Erythroblast (primary cell): ENCODE measurements at regions not wholly inside any gene's neighbourhood (a gene's known extent, or its start where the extent isn't known, plus 50 kb on each side); places are given as distances from the start of the nearest gene placed in this dataset.

Source experiments
- GATA1 ChIP-seq: IDR thresholded peaks from 2 replicates; pipeline ENCODE4 v1.6.1; 2011; ENCODE audit warnings: low read depth, mild to moderate bottlenecking, control low read depth, low read length, moderate library complexity
- POLR2A ChIP-seq: IDR thresholded peaks from 2 replicates; pipeline ENCODE4 v1.6.1; 2011; ENCODE audit warnings: mild to moderate bottlenecking, low read length

GRCh38 chr5:128626536-128627090 lies 88.6 kb upstream of the FBN2 start:
- TF ChIP-seq POLR2A = no peak
- TF ChIP-seq GATA1 = no peak
